H9 (cell line): ENCODE measurements at regions not wholly inside any gene's neighbourhood (a gene's known extent, or its start where the extent isn't known, plus 50 kb on each side); places are given as distances from the start of the nearest gene placed in this dataset.

Experiments
- DNase-seq: peaks from one replicate; pipeline ENCODE4 v3.0.0-alpha.2; 2017
- H2AFZ ChIP-seq: one replicate; pipeline ENCODE4 v1.6.1; 2013; ENCODE audit warnings: mild to moderate bottlenecking, low read length, control low read depth, moderate library complexity
- H2AK5ac ChIP-seq: 2 replicates; pipeline ENCODE4 v1.6.1; 2013; ENCODE audit warnings: low read length, control low read depth, mixed read lengths; ENCODE audit not compliant: insufficient read length
- H2BK120ac ChIP-seq: one replicate; pipeline ENCODE4 v1.6.1; 2013; ENCODE audit warnings: low read depth, mild to moderate bottlenecking, low read length, control low read depth, inconsistent platforms; ENCODE audit not compliant: poor library complexity, severe bottlenecking
- H2BK12ac ChIP-seq: 2 replicates; pipeline ENCODE4 v1.6.1; 2013; ENCODE audit warnings: low read length, control low read depth, mixed read lengths, low read depth; ENCODE audit not compliant: insufficient read length
- H2BK15ac ChIP-seq: 2 replicates; pipeline ENCODE4 v1.6.1; 2013; ENCODE audit warnings: low read depth, low read length, control low read depth
- H2BK20ac ChIP-seq: one replicate; pipeline ENCODE4 v1.6.1; 2013; ENCODE audit warnings: low read depth, mild to moderate bottlenecking, low read length, control low read depth, inconsistent platforms; ENCODE audit not compliant: poor library complexity, severe bottlenecking
- H2BK5ac ChIP-seq: 2 replicates; pipeline ENCODE4 v1.6.1; 2013; ENCODE audit warnings: low read length, control low read depth, mixed read lengths; ENCODE audit not compliant: insufficient read length
- H3K14ac ChIP-seq: 2 replicates; pipeline ENCODE4 v1.6.1; 2013; ENCODE audit warnings: low read length, control low read depth; ENCODE audit not compliant: insufficient read depth
- H3K18ac ChIP-seq: 2 replicates; pipeline ENCODE4 v1.6.1; 2013; ENCODE audit warnings: low read depth, mild to moderate bottlenecking, mixed read lengths, low read length, control low read depth; ENCODE audit not compliant: insufficient read length
- H3K23ac ChIP-seq: 2 replicates; pipeline ENCODE4 v1.6.1; 2013; ENCODE audit warnings: low read length, control low read depth, mixed read lengths, low read depth; ENCODE audit not compliant: insufficient read length
- H3K23me2 ChIP-seq: 2 replicates; pipeline ENCODE4 v1.6.1; 2013; ENCODE audit warnings: low read depth, mild to moderate bottlenecking, mixed read lengths, low read length, control low read depth; ENCODE audit not compliant: insufficient read length, poor library complexity, severe bottlenecking
- H3K27ac ChIP-seq: 2 replicates; pipeline ENCODE4 v1.5.1; 2013; ENCODE audit warnings: low read length, control low read depth, mixed read lengths, low read depth; ENCODE audit not compliant: insufficient read length
- H3K27me3 ChIP-seq: 2 replicates; pipeline ENCODE4 v1.6.1; 2013; ENCODE audit warnings: low read length, control low read depth, inconsistent platforms; ENCODE audit not compliant: insufficient read depth
- H3K4ac ChIP-seq: 2 replicates; pipeline ENCODE4 v1.6.1; 2013; ENCODE audit warnings: low read depth, mild to moderate bottlenecking, control low read depth, inconsistent platforms, low read length, moderate library complexity
- H3K4me1 ChIP-seq: 2 replicates; pipeline ENCODE4 v1.6.1; 2013; ENCODE audit warnings: low read length, control low read depth, inconsistent platforms; ENCODE audit not compliant: insufficient read depth
- H3K4me2 ChIP-seq: 2 replicates; pipeline ENCODE4 v1.6.1; 2013; ENCODE audit warnings: low read length, control low read depth, mixed read lengths; ENCODE audit not compliant: insufficient read length, insufficient read depth
- H3K56ac ChIP-seq: 2 replicates; pipeline ENCODE4 v1.6.1; 2013; ENCODE audit warnings: low read depth, mild to moderate bottlenecking, mixed read lengths, low read length, control low read depth; ENCODE audit not compliant: insufficient read length
- H3K79me1 ChIP-seq: 2 replicates; pipeline ENCODE4 v1.6.1; 2013; ENCODE audit warnings: low read depth, mild to moderate bottlenecking, moderate library complexity, low read length, control low read depth, inconsistent platforms; ENCODE audit not compliant: insufficient read depth, poor library complexity, severe bottlenecking
- H3K79me2 ChIP-seq: 2 replicates; pipeline ENCODE4 v1.6.1; 2013; ENCODE audit warnings: low read length, control low read depth, inconsistent platforms; ENCODE audit not compliant: insufficient read depth
- H3K9ac ChIP-seq: 2 replicates; pipeline ENCODE4 v1.6.1; 2013; ENCODE audit warnings: low read length, control low read depth, mixed read lengths; ENCODE audit not compliant: insufficient read length; ENCODE audit errors: extremely low read depth
- H3K9me3 ChIP-seq: one replicate; pipeline ENCODE4 v1.6.1; 2013; ENCODE audit warnings: low read depth, low read length, inconsistent platforms; ENCODE audit not compliant: control insufficient read depth
- H3T11ph ChIP-seq: one replicate; pipeline ENCODE4 v1.6.1; 2013; ENCODE audit warnings: mild to moderate bottlenecking, low read length, control low read depth, inconsistent platforms
- H4K20me1 ChIP-seq: one replicate; pipeline ENCODE4 v1.6.1; 2013; ENCODE audit not compliant: control insufficient read depth, insufficient read length, insufficient read depth
- H4K5ac ChIP-seq: 2 replicates; pipeline ENCODE4 v1.6.1; 2013; ENCODE audit warnings: low read depth, mild to moderate bottlenecking, mixed read lengths, low read length, control low read depth; ENCODE audit not compliant: insufficient read length
- H4K8ac ChIP-seq: replicated peaks from 2 replicates; pipeline ENCODE4 v1.6.1; 2013; ENCODE audit warnings: low read length, control low read depth, mixed read lengths, low read depth; ENCODE audit not compliant: insufficient read length
- H4K91ac ChIP-seq: 2 replicates; pipeline ENCODE4 v1.6.1; 2013; ENCODE audit warnings: low read depth, mild to moderate bottlenecking, moderate library complexity, mixed read lengths, low read length, control low read depth; ENCODE audit not compliant: insufficient read length
- H3K27ac Mint-ChIP-seq, 3 experiments: 2 replicates in 2 of 3; 3 replicates in 1 of 3; pipeline ENCODE4 v1.8.0; 2020 to 2021; ENCODE audit warnings: mixed read lengths in 3 of 3, mild to moderate bottlenecking in 1 of 3, moderate library complexity in 1 of 3
- H3K27me3 Mint-ChIP-seq: 2 replicates; pipeline ENCODE4 v1.8.0; 2021; ENCODE audit warnings: low read depth, mild to moderate bottlenecking, moderate library complexity, mixed read lengths
- H3K36me3 Mint-ChIP-seq, 3 experiments: 2 replicates in 2 of 3; 3 replicates in 1 of 3; pipeline ENCODE4 v1.8.0; 2020 to 2021; ENCODE audit warnings: low read depth in 3 of 3, mixed read lengths in 3 of 3; ENCODE audit not compliant: insufficient read depth in 1 of 3
- H3K4me1 Mint-ChIP-seq, 2 experiments: 2 replicates each; pipeline ENCODE4 v1.8.0; 2020; ENCODE audit warnings: mixed read lengths in 2 of 2
- H3K4me3 Mint-ChIP-seq, 2 experiments: 2 replicates in 1 of 2; 3 replicates in 1 of 2; pipeline ENCODE4 v1.8.0; 2020 to 2021; ENCODE audit warnings: mild to moderate bottlenecking in 2 of 2, mixed read lengths in 2 of 2, moderate library complexity in 1 of 2
- H3K9me3 Mint-ChIP-seq, 2 experiments: 2 replicates in 1 of 2; 3 replicates in 1 of 2; pipeline ENCODE4 v1.8.0; 2020; ENCODE audit warnings: mild to moderate bottlenecking in 2 of 2, mixed read lengths in 2 of 2, moderate library complexity in 1 of 2
- WGBS: extraction: QIAGEN DNeasy Blood & Tissue Kit; methylation state at CpG from one replicate; pipeline ENCODE4 v1.1.7; 2013; ENCODE audit warnings: missing lambda C conversion rate, low lambda C conversion rate, mixed read lengths; ENCODE audit not compliant: insufficient read length; ENCODE audit errors: extremely low coverage; 5-methylcytosine and 5-hydroxymethylcytosine counted together
- TF ChIP-seq, protein P1 (sequence below): fragments of 200-600 bp; sonication (generic); conservative IDR thresholded peaks from 3 replicates; pipeline ENCODE4 v1.8.0; 2021; ENCODE audit warnings: antibody characterized with exemption, mild to moderate bottlenecking

DNA sequence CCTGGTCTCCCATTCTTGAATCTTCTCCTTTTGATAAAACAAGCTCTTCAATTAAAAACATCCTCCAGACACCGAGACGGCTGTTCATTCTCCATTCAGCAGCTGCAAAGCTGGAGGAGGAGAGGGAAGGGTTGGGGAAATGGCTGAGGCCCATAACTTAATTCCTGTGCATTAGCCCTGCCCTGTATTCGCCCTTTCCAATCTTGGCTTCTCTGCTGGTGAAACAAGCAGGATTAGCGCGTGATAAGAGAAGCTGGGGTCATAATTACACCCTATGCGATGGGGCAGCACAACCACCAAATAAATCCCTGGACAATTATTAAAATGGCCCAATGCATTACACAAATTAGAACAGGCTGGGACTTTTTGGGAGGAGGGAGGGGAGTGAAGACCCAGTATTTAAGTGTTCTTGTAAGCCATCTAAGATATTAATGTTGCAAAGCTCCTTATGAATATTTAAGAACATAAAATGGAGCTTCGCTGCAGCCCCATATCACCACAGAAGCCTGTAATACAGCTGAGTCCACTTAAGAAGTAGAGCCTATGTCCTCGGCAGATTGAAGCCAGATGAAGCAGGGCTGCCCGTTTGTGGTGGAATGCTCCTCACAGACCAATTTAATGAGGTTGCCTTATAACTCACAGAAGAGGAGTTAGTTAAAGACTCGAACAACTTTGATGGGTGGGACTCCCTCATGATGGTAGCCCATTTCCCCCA is 176.6 kb upstream of the SKOR2 start:
- Histone ChIP-seq H3K79me1 (no peaks in the 10 kb centered on the region), H3K9ac (no peak overlapping the region), H3K18ac (no peak overlapping the region), H4K91ac (no peak overlapping the region), H2BK120ac (no peak overlapping the region), H2BK20ac (no peak overlapping the region), H3K27ac (no peak overlapping the region), H2BK12ac (no peak overlapping the region), H3T11ph (no peak overlapping the region), H2BK15ac (no peak overlapping the region), H2BK5ac (no peak overlapping the region), H3K23ac (no peak overlapping the region), H4K20me1 (no peaks in the 10 kb centered on the region), H3K4me2 (no peak overlapping the region), H3K9me3 (no peaks in the 10 kb centered on the region), H3K14ac (no peak overlapping the region), H3K4ac (no peak overlapping the region), H4K8ac (no peak overlapping the region), H4K5ac (no peak overlapping the region), H2AFZ (no peak overlapping the region), H3K79me2 (no peaks in the 10 kb centered on the region), H3K23me2 (no peaks in the 10 kb centered on the region), H3K4me1 (no peaks in the 10 kb centered on the region), H2AK5ac (no peak overlapping the region), H3K27me3 (peaks cover 6% of the 10 kb centered on the region; the same call in 1 of the 2 replicates), H3K56ac (no peak overlapping the region)
- no peak overlapping the region for H3K4me3 Mint-ChIP-seq
- H3K4me1 Mint-ChIP-seq = no peaks in the 10 kb centered on the region
- DNase-seq = no peak
- no CpG with 5 or more reads among the region's 10 CpGs for WGBS
- TF ChIP-seq, protein P1, sequence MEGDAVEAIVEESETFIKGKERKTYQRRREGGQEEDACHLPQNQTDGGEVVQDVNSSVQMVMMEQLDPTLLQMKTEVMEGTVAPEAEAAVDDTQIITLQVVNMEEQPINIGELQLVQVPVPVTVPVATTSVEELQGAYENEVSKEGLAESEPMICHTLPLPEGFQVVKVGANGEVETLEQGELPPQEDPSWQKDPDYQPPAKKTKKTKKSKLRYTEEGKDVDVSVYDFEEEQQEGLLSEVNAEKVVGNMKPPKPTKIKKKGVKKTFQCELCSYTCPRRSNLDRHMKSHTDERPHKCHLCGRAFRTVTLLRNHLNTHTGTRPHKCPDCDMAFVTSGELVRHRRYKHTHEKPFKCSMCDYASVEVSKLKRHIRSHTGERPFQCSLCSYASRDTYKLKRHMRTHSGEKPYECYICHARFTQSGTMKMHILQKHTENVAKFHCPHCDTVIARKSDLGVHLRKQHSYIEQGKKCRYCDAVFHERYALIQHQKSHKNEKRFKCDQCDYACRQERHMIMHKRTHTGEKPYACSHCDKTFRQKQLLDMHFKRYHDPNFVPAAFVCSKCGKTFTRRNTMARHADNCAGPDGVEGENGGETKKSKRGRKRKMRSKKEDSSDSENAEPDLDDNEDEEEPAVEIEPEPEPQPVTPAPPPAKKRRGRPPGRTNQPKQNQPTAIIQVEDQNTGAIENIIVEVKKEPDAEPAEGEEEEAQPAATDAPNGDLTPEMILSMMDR = no peak
- peaks cover 34% of the 10 kb centered on the region for H3K27me3 Mint-ChIP-seq
- H3K27ac Mint-ChIP-seq = no peak overlapping the region
- H3K9me3 Mint-ChIP-seq = no peaks in the 10 kb centered on the region
- no peaks in the 10 kb centered on the region; a peak in 1 of 7 replicates for H3K36me3 Mint-ChIP-seq
